GM21717 (cell line): ENCODE measurements at regions not wholly inside any gene's neighbourhood (a gene's known extent, or its start where the extent isn't known, plus 50 kb on each side); places are given as distances from the start of the nearest gene placed in this dataset.

ENCODE experiments used
- ATAC-seq: cut with Tn5 transposase; IDR thresholded peaks from one replicate; pipeline ENCODE4 v1.9.1; 2021; ENCODE audit warnings: mild to moderate bottlenecking, moderate library complexity; ENCODE audit not compliant: unreplicated experiment

DNA sequence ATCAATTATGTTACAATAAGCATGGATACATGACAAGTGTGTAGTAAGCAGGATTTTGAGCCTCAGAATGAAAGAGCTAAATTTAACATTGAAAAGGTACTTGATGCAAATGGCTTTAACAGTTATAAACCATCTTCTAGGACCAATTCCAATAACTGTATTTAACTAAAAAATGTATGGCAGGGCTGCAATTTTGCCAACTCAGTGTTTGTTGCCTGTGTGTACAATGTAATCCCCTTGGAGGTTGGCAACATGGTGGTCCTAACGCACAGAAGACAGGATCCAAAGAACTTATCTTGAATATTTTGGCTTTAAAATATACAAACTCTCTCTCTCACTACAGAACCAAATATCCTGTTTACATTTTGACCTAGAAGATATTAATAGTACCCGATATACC is 2314.1 kb downstream of the LRRC4C start:
- ATAC-seq, result no peak

DNA sequence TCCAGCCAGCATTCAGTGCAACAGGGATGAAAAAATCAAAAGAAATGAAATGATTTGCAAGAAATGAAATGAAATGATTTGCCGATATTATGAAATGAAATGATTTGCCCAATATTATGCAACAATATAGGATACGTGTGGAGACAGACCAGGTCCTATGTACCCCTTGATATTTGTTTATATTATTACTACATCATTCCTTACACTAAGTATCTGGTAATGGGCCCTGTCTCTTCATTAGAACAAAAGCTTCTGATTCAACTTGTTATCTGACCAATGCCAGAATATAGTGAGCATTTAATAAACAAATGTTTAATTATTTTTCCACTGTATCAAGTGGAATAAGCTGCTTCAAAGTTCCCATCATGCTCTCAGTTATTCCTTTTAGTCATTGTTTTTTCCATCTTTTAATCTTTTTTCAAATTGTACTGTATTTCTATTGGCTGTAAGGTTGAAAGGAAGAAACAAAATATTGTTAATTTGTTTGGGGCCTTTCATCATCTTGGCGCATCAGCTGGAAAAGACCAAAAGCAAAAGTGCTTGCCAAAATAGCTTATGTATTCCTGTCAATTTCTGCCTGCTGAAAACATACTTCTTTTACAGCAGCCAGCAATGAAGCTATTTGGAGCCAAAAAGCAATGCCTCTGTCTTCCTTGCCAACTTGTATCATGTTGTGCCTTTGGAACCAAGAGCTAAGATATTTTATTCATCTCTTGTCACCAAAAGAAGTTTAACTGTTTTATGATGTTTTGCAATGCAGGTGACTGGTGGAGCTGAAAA is 2314.9 kb downstream of the LRRC4C start:
- ATAC-seq, result no peak

DNA sequence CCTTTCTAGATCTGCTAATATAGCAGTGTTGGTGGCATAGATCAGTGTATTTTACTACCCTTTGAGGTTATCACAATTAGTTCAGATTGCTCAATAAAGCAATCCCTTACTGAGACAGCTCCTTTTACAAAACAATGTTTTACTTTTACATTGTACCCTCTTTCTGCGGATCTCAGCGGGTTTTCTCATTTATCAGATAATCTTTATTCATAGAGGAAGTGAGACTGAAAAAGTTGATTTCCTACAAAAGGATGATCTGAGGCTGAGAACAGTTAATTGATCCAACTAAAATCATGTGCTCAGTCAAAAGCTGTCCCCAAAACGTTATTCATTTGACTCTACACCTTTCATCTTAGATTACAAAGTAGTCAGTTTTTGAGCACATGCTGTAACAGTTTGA is 2319.9 kb downstream of the LRRC4C start:
- no peak for ATAC-seq

DNA sequence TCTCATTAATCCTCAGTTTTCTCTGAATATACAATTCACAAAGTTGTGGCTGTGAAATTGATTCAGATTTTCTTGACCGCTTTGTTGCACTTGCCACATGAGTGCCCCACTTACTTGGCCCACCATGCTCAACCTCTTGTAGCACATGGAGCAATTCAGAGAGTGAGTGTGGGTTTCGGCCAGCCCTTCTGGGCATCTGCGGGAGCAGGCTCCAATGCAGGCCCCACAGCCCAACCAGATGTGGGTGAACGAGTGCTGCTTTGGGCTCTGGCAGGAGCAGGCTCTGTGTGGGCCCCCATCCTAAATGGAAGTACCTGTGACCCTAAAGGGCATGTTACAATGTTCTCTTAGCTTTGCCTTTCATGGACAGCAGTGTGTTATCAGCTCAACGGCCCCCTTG is 2338.6 kb downstream of the LRRC4C start:
- ATAC-seq, result no peak

DNA sequence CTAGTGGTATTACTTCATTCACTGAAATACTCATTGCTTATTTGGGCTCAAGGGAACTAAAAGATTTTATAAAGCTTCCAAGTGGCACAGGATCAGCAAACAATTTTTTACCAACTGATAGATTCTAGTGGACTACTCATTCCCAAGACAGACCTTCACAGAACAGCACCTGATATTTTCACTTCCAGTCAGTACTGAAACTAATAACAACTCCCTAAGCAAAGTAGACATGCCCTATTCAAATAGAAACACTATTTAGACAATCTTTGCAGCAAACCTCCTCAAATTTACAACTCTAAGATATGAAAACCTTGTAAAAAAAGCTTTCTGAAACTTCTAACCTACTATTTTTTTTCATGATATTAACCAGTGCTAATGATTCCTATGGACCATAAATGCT is 2345.8 kb downstream of the LRRC4C start:
- ATAC-seq, result no peak

DNA sequence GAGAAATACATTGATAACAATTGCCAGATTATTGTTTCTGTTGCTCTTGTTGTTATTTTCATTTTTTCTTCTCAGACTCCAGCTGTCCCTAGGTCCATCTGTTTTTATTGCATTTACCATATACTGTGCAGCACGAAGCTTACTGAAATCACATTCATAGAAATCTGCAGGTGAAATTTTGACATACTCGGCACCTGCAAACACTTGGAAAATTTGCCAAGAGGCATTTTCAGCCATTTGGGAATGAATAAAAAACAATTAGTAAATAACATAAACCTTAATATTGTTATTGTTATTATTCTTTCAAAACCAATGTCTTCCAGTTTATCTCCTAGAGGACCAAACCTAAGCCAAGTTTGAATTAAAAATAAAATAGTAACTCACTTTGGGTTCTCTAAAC is 2357.2 kb downstream of the LRRC4C start:
- ATAC-seq, result no peak

DNA sequence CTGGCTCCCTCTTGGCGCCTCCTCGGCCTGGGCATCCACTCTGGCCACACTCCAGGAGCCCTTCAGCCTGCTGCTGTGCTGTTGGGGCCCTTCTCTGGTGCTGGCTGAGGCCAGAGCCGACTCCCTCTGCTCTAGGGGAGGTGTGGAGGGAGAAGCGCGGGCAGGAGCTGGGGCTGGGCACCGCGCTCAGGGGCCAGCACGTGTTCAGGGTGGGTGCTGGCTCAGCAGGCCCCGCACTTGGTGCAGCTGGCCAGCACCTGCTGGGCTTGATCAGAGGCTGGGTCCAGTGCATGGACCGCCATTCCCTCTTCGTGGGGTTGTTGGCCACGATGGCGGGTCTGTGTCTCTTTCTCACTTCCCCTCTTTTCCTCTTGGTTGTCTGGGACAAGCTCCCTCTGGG is 2381.0 kb downstream of the LRRC4C start:
- no peak for ATAC-seq

DNA sequence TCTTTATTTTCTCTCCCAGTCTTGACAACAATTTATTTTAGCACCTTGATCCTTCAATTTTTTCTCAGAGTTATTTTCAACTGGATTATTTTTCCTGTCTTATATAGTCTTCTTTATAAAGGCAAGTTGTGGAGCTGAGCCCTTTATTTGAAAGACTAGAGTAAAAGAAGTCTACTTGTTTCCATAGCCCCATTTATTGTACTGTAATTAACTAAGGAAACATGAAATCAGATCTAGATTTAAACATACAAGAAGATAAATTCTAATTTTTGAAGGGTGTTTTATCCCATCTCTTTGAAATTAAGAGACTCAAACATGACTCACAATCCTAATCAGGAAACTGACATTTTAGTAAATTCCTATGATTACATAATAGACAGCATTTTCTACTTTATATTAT is 2421.8 kb downstream of the LRRC4C start:
- ATAC-seq, result no peak

DNA sequence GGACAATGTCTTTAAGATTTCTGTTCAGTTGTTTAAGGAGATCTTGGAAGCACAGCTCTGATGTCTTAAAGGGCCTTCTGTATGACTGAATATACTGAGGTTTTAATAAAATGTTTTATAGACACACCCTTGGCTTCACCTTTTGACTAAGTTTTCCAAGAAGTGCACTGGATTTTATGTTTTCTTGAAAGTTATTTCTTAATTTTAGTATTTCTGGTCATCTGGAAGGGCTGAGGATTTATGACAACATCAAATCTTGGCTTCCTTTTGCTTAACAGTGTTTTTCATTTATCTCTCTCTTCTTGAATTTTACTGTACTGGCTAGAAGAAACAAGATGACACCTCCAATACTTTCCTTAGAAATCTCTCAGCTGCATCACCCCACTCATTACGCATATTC is 2423.4 kb downstream of the LRRC4C start:
- ATAC-seq, result no peak

DNA sequence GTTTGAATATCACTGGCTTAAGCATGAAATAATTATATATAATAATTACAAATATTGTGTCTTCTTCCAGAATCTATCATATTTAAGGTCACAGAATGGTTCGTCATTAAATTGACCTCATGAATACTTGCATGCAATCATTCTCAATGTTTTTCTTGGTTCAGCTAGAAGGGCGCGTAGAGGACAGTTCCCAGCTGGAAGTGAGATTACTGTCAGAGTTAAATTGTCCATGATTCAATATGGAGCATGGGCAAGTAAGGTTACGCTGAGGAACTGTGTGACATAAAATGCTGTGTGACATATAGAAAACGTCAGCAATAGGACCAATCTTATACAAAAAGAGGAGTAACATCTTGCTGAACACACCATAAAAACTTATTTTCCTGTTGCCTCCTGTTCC is 2423.5 kb upstream of the RAG2 start:
- no peak for ATAC-seq

DNA sequence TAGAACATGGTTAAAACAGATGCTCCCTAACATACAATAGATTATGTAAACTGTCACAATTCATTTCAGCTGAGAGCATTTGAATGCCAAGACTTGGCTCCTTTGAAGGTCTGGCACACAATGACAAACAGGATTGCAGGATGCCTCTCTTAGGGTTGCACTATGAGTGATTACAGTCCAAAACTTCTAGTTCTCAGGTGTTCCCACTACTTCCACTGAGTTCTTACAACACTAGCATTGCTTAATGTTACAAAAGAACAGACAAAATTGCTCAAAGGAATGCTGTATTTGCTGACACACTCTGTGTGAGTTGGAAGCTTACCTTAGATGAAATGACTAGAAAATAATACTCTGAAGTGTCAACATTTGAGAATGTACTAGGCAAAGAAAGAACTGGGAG is 2413.8 kb upstream of the RAG2 start:
- no peak for ATAC-seq

DNA sequence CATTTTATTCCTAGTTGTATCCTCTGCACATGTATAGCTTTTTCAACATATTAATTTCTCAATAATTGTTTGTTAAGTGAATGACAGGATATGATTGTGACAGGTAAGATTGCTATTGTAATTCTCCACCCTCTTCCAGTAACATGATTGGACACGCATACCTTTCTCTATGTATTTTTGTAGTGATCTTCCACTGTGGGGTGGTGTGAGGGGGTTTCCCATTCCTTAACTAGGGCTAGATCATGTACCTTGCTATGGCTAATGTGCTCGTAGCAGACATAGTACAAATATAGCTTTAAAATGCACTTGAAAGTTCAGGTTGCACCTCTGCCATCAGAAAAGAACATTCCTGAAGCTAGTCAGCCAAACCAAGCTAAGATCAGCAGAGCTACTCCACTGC is 2392.8 kb upstream of the RAG2 start:
- no peak for ATAC-seq

DNA sequence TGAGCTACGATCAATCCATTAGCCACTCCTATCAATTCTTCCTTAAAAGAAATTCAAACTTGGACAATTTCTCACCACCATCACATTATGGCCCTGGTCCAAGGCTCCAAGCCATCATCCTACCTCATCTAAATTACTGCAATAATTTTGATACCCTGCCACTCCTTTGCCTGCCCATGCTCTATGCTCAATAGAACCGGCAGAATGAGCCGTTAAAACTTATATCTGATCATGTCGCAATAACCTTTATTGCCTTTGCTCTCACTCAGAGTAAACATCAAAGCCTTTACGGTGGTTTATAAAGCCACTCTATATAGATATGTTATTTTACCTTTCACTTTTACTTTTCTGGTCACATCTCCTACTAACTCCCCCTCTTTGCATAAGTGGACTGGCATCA is 2392.1 kb upstream of the RAG2 start:
- no peak for ATAC-seq

DNA sequence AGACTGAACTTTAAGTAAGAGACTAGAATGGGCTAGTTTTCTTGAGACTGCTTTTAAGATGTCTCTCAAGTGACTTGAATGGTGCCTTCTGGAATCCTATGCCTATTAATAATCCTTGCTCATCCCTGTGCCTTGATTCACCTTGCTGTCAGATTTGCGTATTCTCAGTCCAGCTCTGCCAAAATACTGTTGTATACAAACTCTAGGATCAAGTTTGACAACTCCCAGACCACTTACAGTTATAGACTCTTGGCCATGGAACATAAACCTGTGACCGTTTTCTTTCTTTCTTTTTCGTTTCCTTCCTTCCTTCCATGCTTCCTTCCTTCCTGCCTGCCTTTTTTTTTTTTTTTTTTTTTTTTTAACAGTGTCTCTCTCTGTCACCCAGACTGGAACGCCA is 2390.9 kb upstream of the RAG2 start:
- no peak for ATAC-seq

DNA sequence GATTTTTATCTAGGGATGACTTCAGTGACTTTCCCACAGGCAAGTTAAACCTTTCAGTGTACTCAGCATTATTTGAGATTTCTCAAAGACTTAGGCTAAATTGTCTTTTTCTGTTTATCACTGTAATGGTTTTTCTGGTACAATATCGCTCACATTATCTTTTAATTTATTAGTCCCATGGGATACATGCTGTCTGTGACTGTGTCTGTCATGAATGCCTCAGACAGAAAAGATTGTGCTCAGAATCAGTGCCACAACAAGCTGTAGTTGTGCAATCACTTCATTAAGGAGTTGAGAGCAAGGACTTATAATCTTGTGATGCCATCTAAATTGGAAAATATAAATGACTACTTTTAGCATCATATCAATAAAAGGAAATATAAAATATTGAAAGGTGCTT is 2374.2 kb upstream of the RAG2 start:
- ATAC-seq, result no peak

DNA sequence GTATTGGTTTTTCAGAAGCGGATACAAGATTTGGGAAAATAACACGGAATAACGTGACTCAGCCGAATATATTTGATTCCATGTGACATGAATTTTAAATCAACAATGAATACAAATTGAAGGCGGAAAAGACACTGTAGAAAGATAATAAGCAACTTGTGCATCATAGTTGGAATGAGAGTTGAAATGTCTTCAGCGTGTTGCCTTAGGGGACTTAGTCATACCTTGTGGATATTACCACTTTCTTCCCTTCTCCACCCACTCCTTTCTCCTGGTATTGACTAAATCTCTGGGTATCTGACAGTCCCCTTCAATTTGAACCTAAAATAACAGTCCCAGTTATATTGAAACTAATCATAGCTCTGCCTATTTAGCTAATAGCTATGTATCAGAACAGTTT is 2373.1 kb upstream of the RAG2 start:
- no peak for ATAC-seq

DNA sequence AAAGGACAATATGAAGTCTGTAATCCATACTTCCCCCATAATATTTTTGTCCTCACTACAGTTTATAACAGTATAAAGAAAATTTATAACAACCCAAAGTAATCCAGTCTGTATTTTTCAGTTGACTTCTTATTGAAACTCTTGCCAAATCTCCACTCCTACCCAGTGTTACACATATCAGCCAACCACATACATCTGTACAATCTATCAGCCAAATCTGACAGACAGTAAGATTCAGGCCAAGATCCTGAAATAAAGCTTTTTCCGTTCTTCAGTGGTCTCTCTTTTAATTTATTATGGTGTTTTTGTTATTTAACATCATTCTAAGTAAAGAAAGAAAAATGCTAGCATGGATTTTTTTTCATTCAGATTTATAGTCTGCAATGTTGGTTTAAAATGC is 2370.9 kb upstream of the RAG2 start:
- no peak for ATAC-seq

DNA sequence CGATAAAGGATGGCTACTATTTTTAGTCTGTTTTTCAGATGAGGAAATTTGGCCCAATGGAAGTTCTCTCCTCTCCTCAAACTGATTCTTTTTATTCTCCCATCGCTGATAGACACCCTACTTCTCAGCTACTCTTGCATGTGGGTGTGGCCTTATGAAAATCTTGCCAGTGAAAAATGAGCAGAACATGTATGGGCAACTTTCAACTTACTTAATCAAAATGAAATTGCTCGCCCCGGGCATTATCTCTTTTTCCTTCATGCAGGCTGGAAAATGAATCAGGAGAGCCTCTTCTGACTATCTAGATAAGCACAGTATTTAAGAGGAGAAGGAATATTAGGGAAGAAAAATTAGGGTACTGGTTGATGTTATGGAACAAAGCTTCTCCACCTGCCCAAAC is 2354.7 kb upstream of the RAG2 start:
- ATAC-seq, result no peak

DNA sequence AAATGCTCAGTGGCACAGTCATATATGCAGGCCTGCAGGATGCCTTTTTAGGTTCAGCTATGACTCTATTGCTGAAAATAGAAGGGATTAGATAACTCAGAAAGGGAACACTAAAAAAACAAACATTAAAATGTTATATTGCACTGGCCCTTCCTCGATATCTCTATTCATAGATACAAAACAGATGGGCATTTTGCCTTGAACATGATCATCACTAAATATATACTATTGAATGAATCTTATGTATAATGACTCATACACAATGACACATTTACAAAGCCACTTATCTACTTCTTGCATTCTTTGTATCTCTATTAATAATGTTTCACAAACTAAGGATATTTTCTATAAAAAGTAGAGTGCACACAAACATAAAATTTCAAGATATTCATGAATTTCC is 2352.8 kb upstream of the RAG2 start:
- ATAC-seq, result no peak

DNA sequence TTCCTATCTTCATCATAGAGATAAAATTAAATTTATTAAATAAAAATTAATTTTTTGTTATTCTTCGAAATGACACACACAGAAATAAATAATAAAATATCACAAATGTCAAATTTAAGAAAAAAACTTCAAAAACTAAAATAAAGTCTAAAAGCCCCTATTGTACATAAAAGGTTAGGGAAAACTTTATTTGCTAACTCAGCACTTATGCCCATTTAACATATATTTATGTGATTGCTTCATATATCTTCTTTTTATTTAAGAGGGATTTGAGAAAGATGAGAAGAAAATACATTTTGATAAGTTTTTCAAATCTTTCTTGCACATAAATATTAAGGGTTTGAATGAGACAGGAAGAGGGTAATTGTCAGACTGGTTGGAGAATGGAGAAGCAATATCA is 2350.4 kb upstream of the RAG2 start:
- ATAC-seq, result no peak

DNA sequence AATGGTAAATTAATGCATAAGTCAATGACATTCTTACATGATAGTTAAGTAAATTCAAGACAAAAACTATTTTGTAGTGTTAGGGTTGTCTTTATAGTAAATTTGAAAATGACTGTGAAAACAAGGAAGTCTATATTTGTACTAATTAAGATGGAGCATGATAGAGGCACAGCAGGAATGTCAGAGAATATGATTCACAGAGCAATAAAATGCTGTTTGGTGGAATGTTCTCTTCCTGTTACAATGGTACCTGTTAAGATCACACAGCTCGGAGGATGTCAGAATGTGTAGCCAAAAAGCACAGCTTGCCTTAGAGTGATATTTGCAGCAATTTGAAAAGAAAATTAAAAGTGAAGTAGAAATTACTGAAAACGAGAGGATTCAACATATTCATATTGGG is 2339.7 kb upstream of the RAG2 start:
- no peak for ATAC-seq

DNA sequence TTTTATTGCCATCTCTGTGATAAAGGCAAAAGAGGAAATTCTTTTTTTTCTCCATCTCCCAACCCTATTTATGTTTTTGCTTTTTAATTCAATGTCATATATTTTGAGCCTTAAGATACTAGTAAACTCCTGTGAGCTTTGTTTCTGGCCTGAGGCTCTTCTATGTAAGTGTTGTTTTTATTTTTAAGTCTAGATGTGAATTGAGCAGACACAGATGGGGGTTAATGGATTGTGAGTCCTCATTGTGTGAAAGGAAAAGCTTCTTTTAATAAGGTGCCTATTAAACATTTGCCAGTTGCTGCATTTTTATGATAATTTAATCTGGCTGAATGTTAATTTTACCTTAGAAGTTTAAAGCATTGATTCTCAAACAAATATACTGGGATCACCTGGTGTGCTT is 2337.9 kb upstream of the RAG2 start:
- no peak for ATAC-seq

DNA sequence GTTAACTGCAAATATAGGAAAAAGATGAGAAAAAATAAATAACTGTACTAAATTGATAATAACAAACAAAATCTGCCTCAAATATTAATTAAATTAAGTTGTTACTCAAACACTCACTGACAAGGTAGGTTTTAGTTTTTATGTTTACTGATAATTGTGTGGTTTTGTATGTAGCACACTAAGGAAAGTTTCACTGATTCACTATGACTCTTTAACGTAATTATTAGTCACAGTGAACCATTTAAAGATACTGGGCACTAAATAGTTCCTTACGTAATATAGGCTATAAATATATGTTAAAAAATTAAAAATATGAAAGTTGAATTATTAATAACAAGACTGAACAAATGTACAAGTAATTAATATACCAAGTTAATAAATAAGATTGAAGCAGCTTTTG is 2330.0 kb upstream of the RAG2 start:
- ATAC-seq, result no peak
